Sigmoid colon (tissue), 6 donors: ENCODE measurements at regions not wholly inside any gene's neighbourhood (a gene's known extent, or its start where the extent isn't known, plus 50 kb on each side); places are given as distances from the start of the nearest gene placed in this dataset.

Experiments used
- DNase-seq: peaks from one replicate; pipeline ENCODE4 v3.0.0-alpha.2; 2019
- H3K27ac ChIP-seq, 4 donors: fragments of 200-600 bp; sonication (generic); one replicate each; pipeline ENCODE4 v1.5.1; 2016 to 2019; ENCODE audit warnings: mild to moderate bottlenecking in 1 of 4
- H3K27me3 ChIP-seq, 3 donors: fragments of 200-600 bp; sonication (generic); one replicate each; pipeline ENCODE4 v1.5.1; 2019; ENCODE audit warnings: mild to moderate bottlenecking in 1 of 3
- H3K36me3 ChIP-seq, 4 donors: fragments of 200-600 bp; sonication (generic); one replicate each; pipeline ENCODE4 v1.5.1; 2016 to 2019
- H3K4me1 ChIP-seq, 4 donors: fragments of 200-600 bp; sonication (generic); one replicate each; pipeline ENCODE4 v1.5.1; 2017 to 2019
- H3K4me3 ChIP-seq, 4 donors: fragments of 200-600 bp; sonication (generic); one replicate each; pipeline ENCODE4 v1.5.1; 2017 to 2019; ENCODE audit warnings: mild to moderate bottlenecking in 2 of 4, moderate library complexity in 1 of 4
- H3K9me3 ChIP-seq, 4 donors: fragments of 200-600 bp in 3 of 4; sonication (generic) in 3 of 4; one replicate each; pipeline versions ENCODE4 v1.5.1 to v1.6.1; 2013 to 2019
- CTCF ChIP-seq, 4 experiments: fragments of 450-650 bp in 3 of 4; fragments of 200-600 bp in 1 of 4; IDR thresholded peaks; one replicate each; pipeline ENCODE4 v1.5.1; 2016 to 2019; ENCODE audit warnings: antibody characterized with exemption in 4 of 4, mild to moderate bottlenecking in 3 of 4, moderate library complexity in 2 of 4
- EP300 ChIP-seq, 4 donors: sonication (generic); formaldehyde crosslinking; IDR thresholded peaks; one replicate each; pipeline ENCODE4 v1.6.1; 2017; ENCODE audit warnings: antibody characterized with exemption in 4 of 4
- POLR2A ChIP-seq, 2 donors: fragments of 450-650 bp; IDR thresholded peaks; one replicate each; pipeline ENCODE4 v1.6.1; 2016; ENCODE audit warnings: antibody characterized with exemption in 2 of 2, mild to moderate bottlenecking in 2 of 2, moderate library complexity in 2 of 2
- POLR2AphosphoS5 ChIP-seq, 4 donors: sonication (generic); formaldehyde crosslinking; IDR thresholded peaks; one replicate each; pipeline ENCODE4 v1.6.1; 2017; ENCODE audit warnings: antibody characterized with exemption in 4 of 4
- WGBS, 2 donors: extraction: QIAGEN DNeasy Blood & Tissue Kit; methylation state at CpG; one replicate each; pipeline ENCODE4 v1.1.7; 2013; 5-methylcytosine and 5-hydroxymethylcytosine counted together
- intact Hi-C: fragments of 100-400 bp; cut with DNase I; formaldehyde crosslinking; loops from one replicate; pipeline ENCODE4 v1.15.1; 2023
- donor health status: healthy with polysubstance abuse.
- donor health status: healthy.

DNA sequence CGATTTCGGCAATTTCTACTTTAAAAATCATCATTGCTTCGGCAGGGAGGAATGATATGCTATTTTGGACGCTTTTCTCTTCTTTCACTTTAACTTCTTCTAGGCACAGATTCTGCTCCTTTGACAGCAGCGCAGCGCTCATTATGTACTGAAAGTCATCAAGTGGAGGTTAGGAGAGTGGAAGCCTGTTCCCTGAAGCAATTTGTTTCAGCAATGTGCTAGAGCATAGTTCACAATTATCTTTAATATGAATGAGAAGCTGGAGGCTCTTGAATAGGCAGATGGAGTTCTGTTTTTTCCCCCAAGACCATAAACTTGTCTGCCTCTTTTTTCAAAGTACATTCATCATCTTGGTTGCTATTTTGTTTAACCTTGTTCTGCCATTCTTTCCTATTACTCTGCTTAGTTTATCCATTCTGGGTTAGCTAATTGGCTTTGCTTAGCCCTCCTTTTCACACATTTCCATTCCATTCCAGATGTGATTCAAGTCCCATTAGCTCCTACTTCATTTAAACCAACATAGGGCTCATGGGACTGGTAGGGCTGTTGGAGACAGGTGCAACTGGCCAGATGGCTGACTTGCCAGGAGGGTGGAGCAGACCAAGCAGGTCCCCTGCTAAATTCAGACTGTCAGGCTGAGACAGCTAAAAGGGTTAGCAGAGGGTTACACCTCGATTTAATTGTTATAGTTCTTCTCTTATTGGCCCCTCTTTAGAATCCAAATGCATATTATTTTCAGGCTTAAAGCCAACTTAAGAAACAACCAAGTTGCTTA lies 534.7 kb upstream of the CBLB start:
- Histone ChIP-seq H3K4me1 (peaks cover 0 to 11% (median 5%) of the 10 kb centered on the region in 4 donors), H3K36me3 (no peaks in the 10 kb centered on the region), H3K4me3 (no peak overlapping the region), H3K27me3 (no peaks in the 10 kb centered on the region), H3K9me3 (no peaks in the 10 kb centered on the region), H3K27ac (no peak overlapping the region)
- TF ChIP-seq EP300 (IDR thresholded peaks at IDR 0.05) (no peak), CTCF (IDR thresholded peaks at IDR 0.05) (no peak), POLR2AphosphoS5 (IDR thresholded peaks at IDR 0.05) (no peak), POLR2A (IDR thresholded peaks at IDR 0.05) (no peak)
- intact Hi-C loops: no loop called here
- 92 to 93% methylated on average over 7 of the region's 7 CpGs for WGBS, 2 donors
- no peak for DNase-seq

- no peak for DNase-seq
- intact Hi-C loops: no loop called here
- Histone ChIP-seq H3K27ac (no peak overlapping the region), H3K9me3 (peaks cover 0 to 3% (median 0%) of the 10 kb centered on the region in 4 donors), H3K36me3 (no peaks in the 10 kb centered on the region), H3K27me3 (no peaks in the 10 kb centered on the region), H3K4me3 (no peak overlapping the region), H3K4me1 (peaks cover 0 to 15% (median 3%) of the 10 kb centered on the region in 4 donors)
- 89 to 94% methylated on average over 2 of the region's 2 CpGs for WGBS, 2 donors
- TF ChIP-seq POLR2A (IDR thresholded peaks at IDR 0.05) (no peak), POLR2AphosphoS5 (IDR thresholded peaks at IDR 0.05) (peak; percentile 26 to 71 (median 58))
These were observed 544.9 kb upstream of the CBLB start for GRCh38 chr3:106413683-106414082.

DNA sequence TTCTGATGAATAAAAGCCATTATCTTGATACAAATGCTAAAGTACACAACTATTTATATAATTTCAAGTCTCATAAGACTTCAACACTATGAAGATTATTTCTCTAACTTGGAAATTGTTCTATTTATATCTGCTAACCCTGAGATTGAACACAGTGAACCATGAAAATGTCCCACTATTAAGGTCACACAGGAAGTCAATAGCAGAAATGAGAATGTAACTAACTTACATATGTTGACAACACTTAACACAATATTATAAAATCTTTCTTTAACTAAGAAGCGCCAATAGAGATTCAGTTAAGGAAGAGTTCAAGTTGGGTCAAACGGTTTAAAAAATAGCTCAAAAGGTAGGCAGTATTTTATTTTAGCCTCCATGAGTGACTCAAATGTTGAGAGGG lies 551.8 kb upstream of the CBLB start:
- no peak for TF ChIP-seq POLR2A (IDR thresholded peaks at IDR 0.05)
- no peak for TF ChIP-seq CTCF (IDR thresholded peaks at IDR 0.05)
- TF ChIP-seq POLR2AphosphoS5 (IDR thresholded peaks at IDR 0.05): no peak
- no peak for TF ChIP-seq EP300 (IDR thresholded peaks at IDR 0.05)
- intact Hi-C loops: no loop called here
- H3K27me3 ChIP-seq: no peaks in the 10 kb centered on the region
- H3K27ac ChIP-seq: no peak overlapping the region
- no peak overlapping the region for H3K4me3 ChIP-seq
- no peaks in the 10 kb centered on the region for H3K9me3 ChIP-seq
- no peak for DNase-seq
- H3K36me3 ChIP-seq: no peaks in the 10 kb centered on the region
- H3K4me1 ChIP-seq: peaks cover 0 to 10% (median 3%) of the 10 kb centered on the region in 4 donors
- WGBS, 2 donors: 41 to 48% methylated on average over 2 of the region's 2 CpGs

DNA sequence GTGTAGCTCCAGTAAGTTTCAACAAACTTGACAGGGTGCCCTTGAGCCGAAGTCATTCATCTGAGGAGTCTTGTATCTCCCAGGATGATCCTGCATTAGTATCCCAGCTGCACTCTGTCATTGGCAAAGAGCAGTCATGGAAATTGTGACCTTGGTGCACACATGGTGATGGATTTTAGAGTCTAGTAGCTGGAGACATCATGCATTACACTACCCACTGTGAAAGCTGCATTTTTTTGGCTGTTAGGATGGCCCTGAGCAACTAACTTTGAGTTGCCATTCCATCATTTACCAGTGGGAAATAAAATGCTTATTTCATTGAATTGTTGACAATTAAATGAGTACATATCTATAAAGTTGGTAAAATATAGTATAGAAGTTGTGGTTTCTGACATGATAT lies 552.6 kb upstream of the CBLB start:
- H3K27ac ChIP-seq: no peak overlapping the region
- intact Hi-C loops: no loop called here
- H3K4me1 ChIP-seq: peaks cover 0 to 10% (median 3%) of the 10 kb centered on the region in 4 donors
- H3K36me3 ChIP-seq: no peaks in the 10 kb centered on the region
- no peak for TF ChIP-seq POLR2A (IDR thresholded peaks at IDR 0.05)
- no peak for TF ChIP-seq POLR2AphosphoS5 (IDR thresholded peaks at IDR 0.05)
- TF ChIP-seq EP300 (IDR thresholded peaks at IDR 0.05): no peak
- TF ChIP-seq CTCF (IDR thresholded peaks at IDR 0.05): no peak
- DNase-seq: no peak
- H3K9me3 ChIP-seq: no peaks in the 10 kb centered on the region
- H3K4me3 ChIP-seq: no peak overlapping the region
- 88% methylated on average over 1 of the region's 1 CpG for WGBS, 2 donors
- no peaks in the 10 kb centered on the region for H3K27me3 ChIP-seq

DNA sequence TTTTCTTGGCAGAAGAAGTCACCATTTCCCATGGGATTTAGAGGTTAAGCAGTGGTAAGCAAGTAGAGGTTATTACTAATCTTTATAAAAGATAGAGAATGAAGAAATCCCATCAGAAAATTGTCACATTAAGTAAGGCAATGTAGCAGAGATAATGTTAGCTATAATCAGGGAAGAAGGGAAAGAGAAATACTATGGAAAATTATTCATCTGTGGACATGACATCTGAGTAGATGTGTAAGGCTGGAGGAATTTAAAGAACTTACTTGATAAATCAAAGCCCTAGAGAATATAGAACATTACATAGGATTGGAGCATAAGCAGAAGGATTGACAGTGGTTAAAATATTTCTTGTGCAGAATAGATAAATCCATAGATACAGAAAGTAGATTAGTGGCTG lies 553.1 kb upstream of the CBLB start:
- Histone ChIP-seq H3K36me3 (no peaks in the 10 kb centered on the region), H3K9me3 (no peaks in the 10 kb centered on the region), H3K27ac (no peak overlapping the region), H3K4me1 (peaks cover 0 to 5% (median under 1%) of the 10 kb centered on the region in 4 donors), H3K27me3 (no peaks in the 10 kb centered on the region), H3K4me3 (no peak overlapping the region)
- TF ChIP-seq CTCF (IDR thresholded peaks at IDR 0.05) (no peak), POLR2AphosphoS5 (IDR thresholded peaks at IDR 0.05) (no peak), POLR2A (IDR thresholded peaks at IDR 0.05) (no peak), EP300 (IDR thresholded peaks at IDR 0.05) (no peak)
- no peak for DNase-seq
- intact Hi-C loops: no loop called here
